ENCODE measurements at regions not wholly inside any gene's neighbourhood (a gene's known extent, or its start where the extent isn't known, plus 50 kb on each side); places are given as distances from the start of the nearest gene placed in this dataset.

DNA sequence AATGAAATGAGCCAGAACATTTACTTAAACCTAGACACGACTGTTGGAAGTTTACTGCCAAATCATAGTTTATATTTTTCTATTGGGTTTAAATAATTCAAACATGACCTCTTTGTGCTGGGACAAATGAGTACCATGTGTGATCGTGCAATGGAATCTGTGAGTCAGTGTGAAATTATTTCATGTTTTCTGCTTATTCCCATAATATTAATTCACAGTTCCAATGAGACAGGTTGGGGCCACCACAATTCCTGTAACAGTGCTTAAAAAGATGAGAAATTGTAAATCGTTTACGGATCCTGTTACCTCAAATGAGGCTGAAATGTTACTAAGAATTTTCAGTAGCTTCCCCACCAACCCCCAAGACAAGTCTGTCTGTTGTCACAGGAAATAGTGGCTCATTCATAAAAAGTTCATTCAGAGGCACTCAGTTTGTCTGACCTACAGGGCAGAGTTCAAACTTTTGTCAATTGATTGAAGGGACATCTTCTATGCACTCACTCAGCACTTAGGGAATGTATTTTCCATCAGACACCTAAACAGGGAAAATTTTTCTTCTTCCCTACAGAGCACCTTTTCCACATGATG is 563.9 kb upstream of the ADAMTS16 start:
- ChIA-PET POLR2A (no interaction called here), CTCF (no interaction called here)
- no peak overlapping the region for H3K4me3 ChIP-seq (ENCODE audit: low read depth, low read length)
- TF ChIP-seq, protein P1, sequence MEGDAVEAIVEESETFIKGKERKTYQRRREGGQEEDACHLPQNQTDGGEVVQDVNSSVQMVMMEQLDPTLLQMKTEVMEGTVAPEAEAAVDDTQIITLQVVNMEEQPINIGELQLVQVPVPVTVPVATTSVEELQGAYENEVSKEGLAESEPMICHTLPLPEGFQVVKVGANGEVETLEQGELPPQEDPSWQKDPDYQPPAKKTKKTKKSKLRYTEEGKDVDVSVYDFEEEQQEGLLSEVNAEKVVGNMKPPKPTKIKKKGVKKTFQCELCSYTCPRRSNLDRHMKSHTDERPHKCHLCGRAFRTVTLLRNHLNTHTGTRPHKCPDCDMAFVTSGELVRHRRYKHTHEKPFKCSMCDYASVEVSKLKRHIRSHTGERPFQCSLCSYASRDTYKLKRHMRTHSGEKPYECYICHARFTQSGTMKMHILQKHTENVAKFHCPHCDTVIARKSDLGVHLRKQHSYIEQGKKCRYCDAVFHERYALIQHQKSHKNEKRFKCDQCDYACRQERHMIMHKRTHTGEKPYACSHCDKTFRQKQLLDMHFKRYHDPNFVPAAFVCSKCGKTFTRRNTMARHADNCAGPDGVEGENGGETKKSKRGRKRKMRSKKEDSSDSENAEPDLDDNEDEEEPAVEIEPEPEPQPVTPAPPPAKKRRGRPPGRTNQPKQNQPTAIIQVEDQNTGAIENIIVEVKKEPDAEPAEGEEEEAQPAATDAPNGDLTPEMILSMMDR (IDR thresholded peaks at IDR 0.05; ENCODE audit: insufficient read depth, low read length, missing control alignments): no peak
- peak; percentile 9 for DNase-seq (ENCODE audit: low read depth, low spot score)

DNA sequence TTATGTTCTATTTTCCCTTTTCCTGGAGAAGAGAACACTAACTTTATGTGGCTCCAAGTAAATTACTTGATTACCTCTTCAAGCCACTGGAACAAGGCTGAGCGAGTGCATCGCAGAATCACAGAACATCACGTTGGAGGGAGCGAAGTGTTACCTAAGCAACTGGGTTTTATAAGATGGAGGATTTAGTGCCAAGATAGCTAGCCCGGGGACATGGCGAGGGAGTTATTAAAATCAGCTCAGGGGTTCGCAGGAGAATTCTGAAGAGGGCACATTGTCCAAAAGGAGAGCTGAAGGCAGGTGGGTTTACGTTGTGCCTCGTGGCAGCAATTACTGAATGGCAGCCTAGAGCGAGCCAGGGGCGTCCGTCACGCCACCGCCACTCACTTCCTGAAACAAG is 563.2 kb upstream of the ADAMTS16 start:
- no peak overlapping the region for H3K4me3 ChIP-seq (ENCODE audit: low read depth, low read length)
- no peak for DNase-seq (ENCODE audit: low read depth, low spot score)
- CTCF ChIA-PET: no interaction called here
- TF ChIP-seq, protein P1 (IDR thresholded peaks at IDR 0.05; ENCODE audit: insufficient read depth, low read length, missing control alignments): no peak
- POLR2A ChIA-PET: no interaction called here

DNA sequence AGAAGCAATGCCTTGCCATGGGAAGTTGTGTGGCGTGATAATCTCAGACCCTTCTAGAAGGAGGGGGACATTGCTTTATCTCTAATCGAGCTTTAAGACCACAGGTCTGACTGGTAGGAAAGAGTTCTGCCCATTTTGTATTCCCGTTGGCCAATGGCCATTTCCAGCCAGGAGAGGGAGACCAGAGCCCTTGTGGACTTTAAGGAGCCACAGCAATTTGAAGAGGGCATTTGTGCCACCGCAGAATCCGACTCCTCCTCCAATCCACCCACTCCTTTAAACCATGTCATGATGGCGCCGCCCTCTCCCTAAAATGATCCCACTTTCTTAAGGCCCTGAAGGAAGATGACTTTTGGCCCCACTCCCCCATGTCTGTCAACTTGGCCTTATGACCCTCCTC is 560.5 kb upstream of the ADAMTS16 start:
- no peak overlapping the region for H3K4me3 ChIP-seq (ENCODE audit: low read depth, low read length)
- ChIA-PET CTCF (no interaction called here), POLR2A (no interaction called here)
- TF ChIP-seq, protein P1 (IDR thresholded peaks at IDR 0.05; ENCODE audit: insufficient read depth, low read length, missing control alignments): no peak
- DNase-seq (ENCODE audit: low read depth, low spot score): no peak

DNA sequence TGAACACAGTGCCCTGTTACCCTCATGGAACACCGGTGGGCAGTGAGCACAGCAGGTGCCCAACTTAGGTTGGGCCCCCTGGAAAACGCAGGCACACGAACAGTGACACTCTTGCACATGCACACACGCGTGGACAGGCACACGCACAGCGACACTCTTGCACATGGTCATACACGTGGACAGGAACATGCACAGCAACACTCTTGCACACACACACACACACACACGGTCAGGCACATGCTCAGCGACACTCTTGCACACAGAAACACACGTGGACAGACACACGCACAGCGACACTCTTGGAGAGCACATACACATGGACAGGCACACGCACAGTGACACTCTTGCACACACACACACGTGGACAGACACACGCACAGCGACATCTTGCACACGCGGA is 559.4 kb upstream of the ADAMTS16 start:
- no peak for DNase-seq (ENCODE audit: low read depth, low spot score)
- H3K4me3 ChIP-seq (ENCODE audit: low read depth, low read length): no peak overlapping the region
- ChIA-PET CTCF (interaction anchor here (0.6 kb wide), 1 partner anchor 1027 kb away, joined by 4 read pairs; no protein-coding TSS in a partner anchor), POLR2A (no interaction called here)
- TF ChIP-seq, protein P1 (IDR thresholded peaks at IDR 0.05; ENCODE audit: insufficient read depth, low read length, missing control alignments): no peak

DNA sequence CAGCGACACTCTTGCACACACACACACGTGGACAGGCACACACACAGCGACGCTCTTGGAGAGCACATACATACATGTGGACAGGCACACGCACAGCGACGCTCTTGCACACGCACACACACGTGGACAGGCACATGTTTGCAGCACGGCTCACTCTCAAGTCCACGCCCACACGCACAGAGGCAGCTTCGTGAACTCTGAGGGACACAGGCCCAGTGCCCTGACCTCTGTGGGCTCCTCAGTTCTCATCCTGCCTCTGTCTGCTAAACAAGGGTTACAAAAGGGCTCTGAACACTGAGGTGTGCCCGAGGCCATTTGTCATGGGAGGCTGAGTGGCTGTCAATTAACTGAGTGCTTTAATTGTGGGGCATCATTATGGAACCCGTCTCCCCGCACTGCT is 558.8 kb upstream of the ADAMTS16 start:
- ChIA-PET POLR2A (no interaction called here), CTCF (no interaction called here)
- no peak for DNase-seq (ENCODE audit: low read depth, low spot score)
- TF ChIP-seq, protein P1 (IDR thresholded peaks at IDR 0.05; ENCODE audit: insufficient read depth, low read length, missing control alignments): no peak
- H3K4me3 ChIP-seq (ENCODE audit: low read depth, low read length): no peak overlapping the region

DNA sequence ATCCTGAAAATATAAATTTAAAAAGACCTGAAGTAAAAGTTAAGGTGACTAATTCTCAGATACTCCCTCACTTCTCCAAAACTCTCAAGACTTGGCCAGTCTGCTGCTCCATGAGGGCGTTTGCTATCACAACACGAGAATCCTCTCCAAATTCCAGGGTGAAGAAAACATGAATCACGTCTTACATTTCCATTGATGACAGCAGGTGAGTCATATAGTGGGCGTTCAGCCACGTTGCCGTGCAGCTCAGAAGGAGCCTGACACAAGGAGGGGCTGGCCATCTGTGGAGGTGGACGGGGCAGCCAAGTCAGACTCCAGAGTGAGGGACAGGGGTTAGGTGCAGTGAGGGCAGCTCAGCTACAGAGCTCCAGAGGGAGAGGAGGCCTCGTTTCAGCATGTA is 555.1 kb upstream of the ADAMTS16 start:
- peak; percentile 4 for DNase-seq (ENCODE audit: low read depth, low spot score)
- no peak overlapping the region for H3K4me3 ChIP-seq (ENCODE audit: low read depth, low read length)
- CTCF ChIA-PET: no interaction called here
- POLR2A ChIA-PET: no interaction called here
- TF ChIP-seq, protein P1 (IDR thresholded peaks at IDR 0.05; ENCODE audit: insufficient read depth, low read length, missing control alignments): no peak
